Activated CD4-positive, alpha-beta T cell treated with anti-CD3 and anti-CD28 coated beads for 1 hour (primary cell): ENCODE measurements at regions not wholly inside any gene's neighbourhood (a gene's known extent, or its start where the extent isn't known, plus 50 kb on each side); places are given as distances from the start of the nearest gene placed in this dataset.

Experiments
- DNase-seq: peaks from one replicate; pipeline ENCODE4 v3.0.0-alpha.2; 2020

GRCh38 chr1:87935130-87935529 is 606.5 kb downstream of the LMO4 start:
- DNase-seq: no peak

- DNase-seq: no peak
Measured at GRCh38 chr1:87937831-87938395, 609.2 kb downstream of the LMO4 start.

- no peak for DNase-seq
Measured at GRCh38 chr1:87938631-87939030, 610.0 kb downstream of the LMO4 start.

- no peak for DNase-seq
Measured at GRCh38 chr1:87939444-87939843, 610.8 kb downstream of the LMO4 start.

GRCh38 chr1:87940421-87940820 is 611.7 kb downstream of the LMO4 start:
- DNase-seq: no peak

- no peak for DNase-seq
Measured at GRCh38 chr1:87941337-87941946, 612.8 kb downstream of the LMO4 start.

- DNase-seq: no peak
Measured at GRCh38 chr1:87942165-87942564, 613.5 kb downstream of the LMO4 start.

- DNase-seq: no peak
Measured at GRCh38 chr1:87949711-87950110, 621.0 kb downstream of the LMO4 start.

- DNase-seq: no peak
Measured at GRCh38 chr1:87950369-87950768, 621.7 kb downstream of the LMO4 start.

- DNase-seq: no peak
Measured at GRCh38 chr1:87951409-87951808, 622.7 kb downstream of the LMO4 start.

- DNase-seq: no peak
Measured at GRCh38 chr1:87951852-87952251, 623.2 kb downstream of the LMO4 start.

GRCh38 chr1:87953121-87953520 is 624.4 kb downstream of the LMO4 start:
- DNase-seq: no peak

GRCh38 chr1:87953732-87954344 is 625.2 kb downstream of the LMO4 start:
- DNase-seq: peak; percentile 20

GRCh38 chr1:87955038-87955437 is 626.4 kb downstream of the LMO4 start:
- no peak for DNase-seq

- no peak for DNase-seq
Measured at GRCh38 chr1:87956072-87956471, 627.4 kb downstream of the LMO4 start.

- DNase-seq: no peak
Measured at GRCh38 chr1:87956750-87957149, 628.1 kb downstream of the LMO4 start.

- no peak for DNase-seq
Measured at GRCh38 chr1:87957331-87957730, 628.7 kb downstream of the LMO4 start.

- no peak for DNase-seq
Measured at GRCh38 chr1:87958201-87958600, 629.5 kb downstream of the LMO4 start.

- DNase-seq: no peak
Measured at GRCh38 chr1:87958716-87959115, 630.0 kb downstream of the LMO4 start.

- no peak for DNase-seq
Measured at GRCh38 chr1:87959236-87959635, 630.6 kb downstream of the LMO4 start.

GRCh38 chr1:87961992-87962391 is 633.3 kb downstream of the LMO4 start:
- DNase-seq: no peak

- no peak for DNase-seq
Measured at GRCh38 chr1:87963556-87963955, 634.9 kb downstream of the LMO4 start.

GRCh38 chr1:87965193-87965592 is 636.5 kb downstream of the LMO4 start:
- no peak for DNase-seq

- no peak for DNase-seq
Measured at GRCh38 chr1:87968197-87968955, 639.7 kb downstream of the LMO4 start.
